Ovary (tissue), 3 donors: ENCODE measurements at regions not wholly inside any gene's neighbourhood (a gene's known extent, or its start where the extent isn't known, plus 50 kb on each side); places are given as distances from the start of the nearest gene placed in this dataset.

ENCODE experiments used
- CTCF ChIP-seq, 3 donors: fragments of 450-650 bp in 2 of 3; fragments of 200-600 bp in 1 of 3; IDR thresholded peaks; one replicate each; pipeline versions ENCODE4 v1.5.1 to v1.8.0; 2016 to 2022; ENCODE audit warnings: antibody characterized with exemption in 3 of 3, mild to moderate bottlenecking in 1 of 3
- EP300 ChIP-seq: sonication (generic); formaldehyde crosslinking; IDR thresholded peaks from one replicate; pipeline ENCODE4 v1.6.1; 2017; ENCODE audit warnings: antibody characterized with exemption
- POLR2A ChIP-seq: fragments of 450-650 bp; IDR thresholded peaks from one replicate; pipeline ENCODE4 v1.6.1; 2017; ENCODE audit warnings: antibody characterized with exemption, mild to moderate bottlenecking, moderate library complexity
- donor health status: DM: no; HTN: no; CAD: no.

- TF ChIP-seq CTCF (IDR thresholded peaks at IDR 0.05) (no peak), POLR2A (no peak), EP300 (no peak)
Observed at GRCh38 chr15:93486407-93487117, 397.6 kb upstream of the RGMA start.
